Osteoblast (primary cell): ENCODE measurements at regions not wholly inside any gene's neighbourhood (a gene's known extent, or its start where the extent isn't known, plus 50 kb on each side); places are given as distances from the start of the nearest gene placed in this dataset.

Experiments
- DNase-seq: peaks from one replicate; pipeline ENCODE4 v3.0.0; 2011; ENCODE audit warnings: low spot score, mixed read lengths; ENCODE audit not compliant: insufficient read length; ENCODE audit errors: missing footprints
- H2AFZ ChIP-seq: 2 replicates; pipeline ENCODE4 v1.6.0; 2011; ENCODE audit warnings: mild to moderate bottlenecking, low read length
- H3K27ac ChIP-seq: 2 replicates; pipeline ENCODE4 v1.5.1; 2011; ENCODE audit warnings: mild to moderate bottlenecking, low read depth, low read length, moderate library complexity
- H3K27me3 ChIP-seq: 2 replicates; pipeline ENCODE4 v1.6.0; 2012; ENCODE audit warnings: mild to moderate bottlenecking, control low read depth, inconsistent platforms, low read length, moderate library complexity; ENCODE audit not compliant: insufficient read depth
- H3K36me3 ChIP-seq: 2 replicates; pipeline ENCODE4 v1.5.1; 2011; ENCODE audit warnings: mild to moderate bottlenecking, low read length, control low read depth, moderate library complexity; ENCODE audit not compliant: insufficient read depth
- H3K4me1 ChIP-seq: 2 replicates; pipeline ENCODE4 v1.5.1; 2011; ENCODE audit warnings: mild to moderate bottlenecking, low read length, control low read depth, moderate library complexity; ENCODE audit not compliant: insufficient read depth
- H3K4me2 ChIP-seq: 2 replicates; pipeline ENCODE4 v1.6.0; 2011; ENCODE audit warnings: mild to moderate bottlenecking, low read length; ENCODE audit not compliant: insufficient read depth
- H3K4me3 ChIP-seq: fragments of 200-600 bp; sonication (generic); 3 replicates; pipeline ENCODE4 v1.5.1; 2012; ENCODE audit warnings: mild to moderate bottlenecking, low read length, inconsistent platforms; ENCODE audit not compliant: insufficient read depth
- H3K79me2 ChIP-seq: 2 replicates; pipeline ENCODE4 v1.6.0; 2012; ENCODE audit warnings: mild to moderate bottlenecking, low read length, control low read depth, inconsistent platforms; ENCODE audit not compliant: insufficient read depth
- H3K9me3 ChIP-seq: 2 replicates; pipeline ENCODE4 v1.5.1; 2011; ENCODE audit warnings: low read depth, low read length, control low read depth
- H4K20me1 ChIP-seq: 2 replicates; pipeline ENCODE4 v1.6.0; 2012; ENCODE audit warnings: mild to moderate bottlenecking, low read length, control low read depth; ENCODE audit not compliant: insufficient read depth
- CTCF ChIP-seq: IDR thresholded peaks from 2 replicates; pipeline ENCODE4 v1.5.1; 2011; ENCODE audit warnings: mild to moderate bottlenecking, low read depth, low read length, moderate library complexity; ENCODE audit errors: extremely low read depth

GRCh38 chr11:91771961-91772360 lies 452.7 kb upstream of the FAT3 start:
- Histone ChIP-seq H2AFZ (no peak overlapping the region), H3K79me2 (no peaks in the 10 kb centered on the region), H3K27ac (no peak overlapping the region), H3K4me3 (no peak overlapping the region), H3K4me1 (no peaks in the 10 kb centered on the region), H3K9me3 (no peaks in the 10 kb centered on the region), H4K20me1 (no peaks in the 10 kb centered on the region), H3K27me3 (no peaks in the 10 kb centered on the region), H3K36me3 (no peaks in the 10 kb centered on the region), H3K4me2 (no peak overlapping the region)
- no peak for TF ChIP-seq CTCF
- DNase-seq: no peak

- no peak overlapping the region for H3K4me3 ChIP-seq
- H3K4me1 ChIP-seq: no peaks in the 10 kb centered on the region
- DNase-seq: no peak
- H3K79me2 ChIP-seq: no peaks in the 10 kb centered on the region
- TF ChIP-seq CTCF: no peak
- no peak overlapping the region for H3K4me2 ChIP-seq
- no peak overlapping the region for H3K27ac ChIP-seq
- H4K20me1 ChIP-seq: no peaks in the 10 kb centered on the region
- H3K36me3 ChIP-seq: no peaks in the 10 kb centered on the region
- no peaks in the 10 kb centered on the region for H3K9me3 ChIP-seq
- H2AFZ ChIP-seq: no peak overlapping the region
- H3K27me3 ChIP-seq: no peaks in the 10 kb centered on the region
Observed at GRCh38 chr11:91768783-91769182, 455.8 kb upstream of the FAT3 start.

- Histone ChIP-seq H2AFZ (no peak overlapping the region), H3K4me1 (no peaks in the 10 kb centered on the region), H3K27me3 (no peaks in the 10 kb centered on the region), H3K36me3 (no peaks in the 10 kb centered on the region), H3K9me3 (no peaks in the 10 kb centered on the region), H3K79me2 (no peaks in the 10 kb centered on the region), H4K20me1 (no peaks in the 10 kb centered on the region), H3K27ac (no peak overlapping the region), H3K4me3 (no peak overlapping the region), H3K4me2 (no peak overlapping the region)
- no peak for TF ChIP-seq CTCF
- DNase-seq: no peak
Observed at GRCh38 chr11:91763331-91763730, 461.3 kb upstream of the FAT3 start.

- no peak overlapping the region for H2AFZ ChIP-seq
- no peaks in the 10 kb centered on the region for H3K4me1 ChIP-seq
- no peak overlapping the region for H3K27ac ChIP-seq
Observed at GRCh38 chr11:91761406-91762025, 463.1 kb upstream of the FAT3 start.

More at GRCh38 chr11:91761406-91762025, 463.1 kb upstream of the FAT3 start:
- Histone ChIP-seq H3K36me3 (no peaks in the 10 kb centered on the region), H4K20me1 (no peaks in the 10 kb centered on the region), H3K27me3 (no peaks in the 10 kb centered on the region), H3K9me3 (no peaks in the 10 kb centered on the region), H3K4me2 (no peak overlapping the region), H3K79me2 (no peaks in the 10 kb centered on the region), H3K4me3 (no peak overlapping the region)
- DNase-seq: no peak
- no peak for TF ChIP-seq CTCF
